ENCODE measurements at regions not wholly inside any gene's neighbourhood (a gene's known extent, or its start where the extent isn't known, plus 50 kb on each side); places are given as distances from the start of the nearest gene placed in this dataset.

DNA sequence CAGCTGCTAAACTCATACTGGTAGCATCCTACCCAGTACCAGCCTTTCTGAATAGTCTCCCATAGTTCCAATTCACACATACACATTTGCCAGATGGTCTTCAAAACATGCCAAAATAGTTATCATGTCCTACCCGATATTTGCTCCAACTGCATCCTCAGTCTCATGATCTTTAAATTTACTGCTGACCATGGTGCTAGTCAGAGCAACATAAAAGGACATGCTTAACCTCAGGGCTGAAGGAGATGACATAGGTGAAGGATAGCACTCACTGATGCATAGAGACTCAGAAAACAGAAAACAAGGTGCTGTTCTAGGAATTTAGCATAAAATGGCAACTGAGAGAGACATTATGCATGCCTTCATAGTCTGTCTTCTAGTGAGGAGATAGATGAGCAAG lies 200.6 kb upstream of the CCL2 start:
- Histone ChIP-seq H3K9ac (ENCODE audit: low read depth, low read length) (no peak overlapping the region), H3K4ac (ENCODE audit: low read depth, low read length) (no peak overlapping the region), H2BK20ac (ENCODE audit: low read depth, low read length) (no peak overlapping the region), H3K18ac (ENCODE audit: low read depth, low read length) (no peak overlapping the region), H3K27me3 (ENCODE audit: control insufficient read depth, insufficient read depth, low read length) (no peaks in the 10 kb centered on the region), H3K9me1 (ENCODE audit: insufficient read depth, low read length) (no peaks in the 10 kb centered on the region), H3K4me3 (ENCODE audit: insufficient read depth, low read depth, low read length) (no peak overlapping the region), H4K20me1 (ENCODE audit: insufficient read depth, low read length) (no peaks in the 10 kb centered on the region), H3K23ac (ENCODE audit: low read depth, low read length) (no peak overlapping the region), H2BK15ac (ENCODE audit: low read depth, low read length) (no peak overlapping the region), H3K14ac (replicated peaks; ENCODE audit: low read depth, low read length) (no peak overlapping the region), H2AK9ac (replicated peaks; ENCODE audit: low read depth, low read length, poor library complexity) (no peak overlapping the region), H4K91ac (ENCODE audit: insufficient read depth, low read depth, low read length) (no peak overlapping the region), H2AFZ (replicated peaks; ENCODE audit: low read length, poor library complexity) (no peak overlapping the region), H3K56ac (ENCODE audit: extremely low read depth, insufficient read depth, low read length) (no peak overlapping the region), H4K8ac (ENCODE audit: low read depth in 2 of 2, low read length in 2 of 2) (no peak overlapping the region), H3K27ac (ENCODE audit: insufficient read depth, low read length) (no peak overlapping the region), H3K36me3 (ENCODE audit: control insufficient read depth, insufficient read depth, low read length) (no peaks in the 10 kb centered on the region), H2BK120ac (ENCODE audit: low read depth, low read length) (no peak overlapping the region), H2AK5ac (ENCODE audit: low read depth, low read length) (no peak overlapping the region), H3K79me1 (ENCODE audit: low read depth in 1 of 2, low read length in 2 of 2) (no peaks in the 10 kb centered on the region), H3K9me3 (ENCODE audit: control insufficient read depth, insufficient read depth, low read length) (no peaks in the 10 kb centered on the region; the same call in 1 of the 2 replicates), H3K4me1 (ENCODE audit: control insufficient read depth, insufficient read depth, low read length) (no peaks in the 10 kb centered on the region), H4K5ac (ENCODE audit: low read depth, low read length) (no peak overlapping the region), H2BK5ac (ENCODE audit: low read depth, low read length, poor library complexity, severe bottlenecking) (no peak overlapping the region), H3K4me2 (ENCODE audit: low read depth, low read length) (no peak overlapping the region)
- DNase-seq = no peak
- intact Hi-C loops (cut with micrococcal nuclease) (no loop called here), in situ Hi-C loops (cut with MboI; ENCODE audit: low sequenced_read_pairs) (loop anchor here (10.0 kb wide), 1 partner anchor 60 kb away; no protein-coding TSS in a partner anchor), dilution Hi-C loops (cut with HindIII; ENCODE audit: low sequenced_read_pairs, unreplicated experiment) (no loop called here)
- no TSS peak for BruUV-seq (replicated peaks)
- ATAC-seq (ENCODE audit: low read depth) = no peak
- TF ChIP-seq CHD1 (IDR thresholded peaks at IDR 0.05; ENCODE audit: low read depth, low read length) (no peak), POLR2A (IDR thresholded peaks at IDR 0.05; ENCODE audit: low read depth, low read length) (no peak), RFX5 (IDR thresholded peaks at IDR 0.05; ENCODE audit: low read depth, low read length) (no peak), MAZ (IDR thresholded peaks at IDR 0.05; ENCODE audit: borderline replicate concordance, low read depth, low read length) (no peak)
- TF ChIP-seq, protein P1, sequence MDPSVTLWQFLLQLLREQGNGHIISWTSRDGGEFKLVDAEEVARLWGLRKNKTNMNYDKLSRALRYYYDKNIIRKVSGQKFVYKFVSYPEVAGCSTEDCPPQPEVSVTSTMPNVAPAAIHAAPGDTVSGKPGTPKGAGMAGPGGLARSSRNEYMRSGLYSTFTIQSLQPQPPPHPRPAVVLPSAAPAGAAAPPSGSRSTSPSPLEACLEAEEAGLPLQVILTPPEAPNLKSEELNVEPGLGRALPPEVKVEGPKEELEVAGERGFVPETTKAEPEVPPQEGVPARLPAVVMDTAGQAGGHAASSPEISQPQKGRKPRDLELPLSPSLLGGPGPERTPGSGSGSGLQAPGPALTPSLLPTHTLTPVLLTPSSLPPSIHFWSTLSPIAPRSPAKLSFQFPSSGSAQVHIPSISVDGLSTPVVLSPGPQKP (IDR thresholded peaks at IDR 0.05; ENCODE audit: borderline replicate concordance, low read depth, low read length) = no peak
- TF ChIP-seq, protein P2, sequence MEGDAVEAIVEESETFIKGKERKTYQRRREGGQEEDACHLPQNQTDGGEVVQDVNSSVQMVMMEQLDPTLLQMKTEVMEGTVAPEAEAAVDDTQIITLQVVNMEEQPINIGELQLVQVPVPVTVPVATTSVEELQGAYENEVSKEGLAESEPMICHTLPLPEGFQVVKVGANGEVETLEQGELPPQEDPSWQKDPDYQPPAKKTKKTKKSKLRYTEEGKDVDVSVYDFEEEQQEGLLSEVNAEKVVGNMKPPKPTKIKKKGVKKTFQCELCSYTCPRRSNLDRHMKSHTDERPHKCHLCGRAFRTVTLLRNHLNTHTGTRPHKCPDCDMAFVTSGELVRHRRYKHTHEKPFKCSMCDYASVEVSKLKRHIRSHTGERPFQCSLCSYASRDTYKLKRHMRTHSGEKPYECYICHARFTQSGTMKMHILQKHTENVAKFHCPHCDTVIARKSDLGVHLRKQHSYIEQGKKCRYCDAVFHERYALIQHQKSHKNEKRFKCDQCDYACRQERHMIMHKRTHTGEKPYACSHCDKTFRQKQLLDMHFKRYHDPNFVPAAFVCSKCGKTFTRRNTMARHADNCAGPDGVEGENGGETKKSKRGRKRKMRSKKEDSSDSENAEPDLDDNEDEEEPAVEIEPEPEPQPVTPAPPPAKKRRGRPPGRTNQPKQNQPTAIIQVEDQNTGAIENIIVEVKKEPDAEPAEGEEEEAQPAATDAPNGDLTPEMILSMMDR (conservative IDR thresholded peaks at IDR 0.05; ENCODE audit: low read depth, low read length) = no peak
- CTCF ChIA-PET = no interaction called here
- WGBS, 2 experiments (ENCODE audit: extremely low coverage in 2 of 2, insufficient read length in 1 of 2) = no CpG with 5 or more reads among the region's 1 CpG
- POLR2A ChIA-PET (ENCODE audit: unreplicated experiment) = no interaction called here

Measured in IMR-90 (cell line).